MG63 (cell line): ENCODE measurements at regions not wholly inside any gene's neighbourhood (a gene's known extent, or its start where the extent isn't known, plus 50 kb on each side); places are given as distances from the start of the nearest gene placed in this dataset.
A peak's percentile ranks its signal among the peaks of the same experiment; 100 is the strongest.

Experiments used
- DNase-seq: peaks from one replicate; pipeline ENCODE4 v3.0.0-alpha.2; 2020
- H3K27me3 ChIP-seq: fragments of 250-450 bp; sonication (Bioruptor Pico); 2 replicates; pipeline ENCODE4 v1.5.1; 2020; ENCODE audit warnings: mild to moderate bottlenecking, moderate library complexity
- H3K36me3 ChIP-seq: fragments of 250-450 bp; sonication (Bioruptor Pico); 2 replicates; pipeline ENCODE4 v1.5.1; 2020; ENCODE audit warnings: mild to moderate bottlenecking, moderate library complexity
- H3K4me3 ChIP-seq: fragments of 250-450 bp; sonication (Bioruptor Pico); 2 replicates; pipeline ENCODE4 v1.5.1; 2020; ENCODE audit warnings: mild to moderate bottlenecking, moderate library complexity
- H3K9me3 ChIP-seq: fragments of 250-450 bp; sonication (Bioruptor Pico); 2 replicates; pipeline ENCODE4 v1.5.1; 2020; ENCODE audit warnings: mild to moderate bottlenecking, moderate library complexity

GRCh38 chr10:107451047-107451446, 286.5 kb upstream of the SORCS1 start:
- no peak for DNase-seq
- Histone ChIP-seq H3K27me3 (no peaks in the 10 kb centered on the region), H3K36me3 (no peaks in the 10 kb centered on the region), H3K4me3 (no peak overlapping the region), H3K9me3 (no peaks in the 10 kb centered on the region)

- Histone ChIP-seq H3K36me3 (no peaks in the 10 kb centered on the region), H3K4me3 (no peak overlapping the region), H3K27me3 (no peaks in the 10 kb centered on the region), H3K9me3 (no peaks in the 10 kb centered on the region)
- DNase-seq = no peak
Observed at GRCh38 chr10:107450056-107450455, 285.6 kb upstream of the SORCS1 start.

- no peaks in the 10 kb centered on the region for H3K9me3 ChIP-seq
- DNase-seq = no peak
- H3K36me3 ChIP-seq = no peaks in the 10 kb centered on the region
- no peaks in the 10 kb centered on the region for H3K27me3 ChIP-seq
- H3K4me3 ChIP-seq = no peak overlapping the region
Observed at GRCh38 chr10:107444443-107444842, 279.9 kb upstream of the SORCS1 start.

DNA sequence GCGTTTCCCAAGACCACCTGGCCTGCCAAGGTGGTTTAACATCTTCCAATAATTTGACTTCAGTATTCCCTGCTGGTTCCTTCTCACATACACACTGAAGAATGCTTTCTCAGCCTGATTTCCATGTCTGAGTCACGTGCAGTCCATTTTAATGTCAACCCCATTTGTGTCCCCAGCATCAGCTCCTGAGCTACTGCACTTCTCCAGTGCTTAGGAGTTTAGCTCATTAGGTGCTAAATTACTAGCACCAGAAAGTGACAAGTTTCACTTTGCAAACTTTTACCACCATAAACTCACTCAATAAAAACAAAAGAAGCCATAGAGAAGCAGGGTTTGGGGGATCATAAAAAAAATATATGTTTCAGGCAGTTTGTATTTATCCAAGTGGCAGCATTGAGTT, 279.3 kb upstream of the SORCS1 start:
- H3K27me3 ChIP-seq = no peaks in the 10 kb centered on the region
- DNase-seq = no peak
- no peaks in the 10 kb centered on the region for H3K9me3 ChIP-seq
- no peak overlapping the region for H3K4me3 ChIP-seq
- no peaks in the 10 kb centered on the region for H3K36me3 ChIP-seq

- Histone ChIP-seq H3K36me3 (no peaks in the 10 kb centered on the region), H3K9me3 (no peaks in the 10 kb centered on the region), H3K27me3 (no peaks in the 10 kb centered on the region), H3K4me3 (no peak overlapping the region)
- DNase-seq = no peak
Observed at GRCh38 chr10:107443326-107443725, 278.8 kb upstream of the SORCS1 start.

DNA sequence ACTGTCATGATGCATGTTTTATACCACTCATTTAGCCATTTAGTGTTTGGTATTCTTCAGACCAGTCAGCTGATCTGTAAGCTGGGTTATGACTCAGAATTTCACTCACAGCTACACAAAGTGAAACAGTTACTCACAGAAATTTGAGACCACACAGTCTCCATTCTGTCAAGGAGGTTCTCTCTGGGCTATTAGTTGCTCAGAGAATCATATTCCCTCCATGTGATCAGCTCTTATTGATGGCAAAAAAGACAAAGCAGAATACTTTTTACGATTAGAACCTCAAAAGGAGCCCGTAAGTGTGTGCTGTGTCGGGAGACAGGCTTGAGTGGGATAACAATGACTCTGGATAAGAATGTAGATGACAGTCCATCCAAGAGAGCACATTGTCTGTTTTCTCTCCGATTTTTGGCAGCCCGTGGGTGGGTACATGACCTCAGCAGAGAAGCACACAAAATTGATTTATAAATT, 277.6 kb upstream of the SORCS1 start:
- DNase-seq = peak; percentile 3

DNA sequence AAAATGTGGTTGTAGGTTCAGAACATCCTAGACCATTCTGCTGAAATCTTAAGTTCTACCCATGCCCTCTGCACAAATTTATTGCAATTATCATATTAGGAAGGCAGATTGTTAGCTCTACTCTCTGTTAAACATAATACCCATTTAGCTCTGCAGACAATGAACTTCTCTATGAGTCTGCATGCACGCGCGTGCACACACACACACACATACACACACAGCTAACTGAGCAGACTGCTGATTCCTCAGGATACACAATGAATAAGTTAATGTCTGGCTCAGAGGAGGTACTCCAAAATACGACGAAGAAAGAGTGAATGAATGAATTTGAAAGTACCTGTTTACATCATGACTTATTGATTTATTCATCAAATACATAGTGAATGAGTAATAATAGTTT, 276.2 kb upstream of the SORCS1 start:
- H3K9me3 ChIP-seq = no peaks in the 10 kb centered on the region
- H3K27me3 ChIP-seq = no peaks in the 10 kb centered on the region
- H3K4me3 ChIP-seq = no peak overlapping the region
- no peak for DNase-seq
- no peaks in the 10 kb centered on the region for H3K36me3 ChIP-seq

More for the DNA sequence above, 277.6 kb upstream of the SORCS1 start:
- Histone ChIP-seq H3K4me3 (peak overlapping the region; percentile 19), H3K9me3 (no peaks in the 10 kb centered on the region), H3K36me3 (no peaks in the 10 kb centered on the region), H3K27me3 (no peaks in the 10 kb centered on the region)

DNA sequence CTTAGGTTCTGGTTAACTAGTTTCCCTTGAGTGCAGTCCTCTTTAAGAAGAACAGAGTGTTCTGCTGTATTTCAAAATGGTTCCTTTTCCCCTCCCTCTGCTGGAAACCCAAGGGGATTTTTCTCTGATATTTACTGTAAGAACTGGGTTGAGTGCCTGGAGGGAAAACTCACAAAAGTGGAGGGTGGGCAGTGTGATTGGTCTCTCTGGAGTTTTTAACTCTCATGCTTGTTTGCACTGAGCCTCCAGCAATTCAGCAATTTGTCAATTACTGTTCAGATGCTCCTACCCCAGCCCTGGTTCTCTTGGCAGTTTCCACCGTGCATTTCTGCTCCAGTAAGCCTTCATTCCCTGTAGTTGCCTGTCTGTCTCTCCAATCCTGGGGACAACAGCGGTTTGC, 273.4 kb upstream of the SORCS1 start:
- DNase-seq = no peak
- Histone ChIP-seq H3K27me3 (no peaks in the 10 kb centered on the region), H3K9me3 (no peaks in the 10 kb centered on the region), H3K36me3 (no peaks in the 10 kb centered on the region), H3K4me3 (no peak overlapping the region)

GRCh38 chr10:107436568-107436967, 272.1 kb upstream of the SORCS1 start:
- no peak for DNase-seq
- Histone ChIP-seq H3K9me3 (no peaks in the 10 kb centered on the region), H3K36me3 (no peaks in the 10 kb centered on the region), H3K27me3 (no peaks in the 10 kb centered on the region), H3K4me3 (no peak overlapping the region)

- Histone ChIP-seq H3K4me3 (no peak overlapping the region), H3K36me3 (no peaks in the 10 kb centered on the region)
- DNase-seq = no peak
Observed at GRCh38 chr10:107434854-107435253, 270.3 kb upstream of the SORCS1 start.

DNA sequence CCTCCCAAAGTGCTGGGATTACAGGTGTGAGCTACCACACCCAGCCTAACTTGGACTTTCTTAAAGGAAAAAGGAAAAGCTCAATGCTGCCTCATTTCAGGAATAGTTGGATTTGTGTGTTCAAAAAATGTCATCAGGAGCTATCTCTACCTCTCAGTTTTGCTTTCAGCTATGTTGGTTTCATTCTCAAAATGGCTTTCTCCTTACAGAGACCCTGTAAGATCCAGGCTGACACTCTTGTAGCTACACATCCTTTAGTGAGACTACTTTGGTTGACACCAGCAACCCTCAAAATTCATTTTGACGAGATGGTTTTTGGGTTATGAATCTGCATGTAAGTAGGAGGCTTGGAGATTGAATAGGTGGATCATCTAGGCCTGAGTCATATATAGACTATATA, 269.7 kb upstream of the SORCS1 start:
- Histone ChIP-seq H3K4me3 (no peak overlapping the region), H3K9me3 (no peaks in the 10 kb centered on the region), H3K36me3 (no peaks in the 10 kb centered on the region), H3K27me3 (no peaks in the 10 kb centered on the region)
- DNase-seq = no peak

More at GRCh38 chr10:107434854-107435253, 270.3 kb upstream of the SORCS1 start:
- Histone ChIP-seq H3K9me3 (no peaks in the 10 kb centered on the region), H3K27me3 (no peaks in the 10 kb centered on the region)

DNA sequence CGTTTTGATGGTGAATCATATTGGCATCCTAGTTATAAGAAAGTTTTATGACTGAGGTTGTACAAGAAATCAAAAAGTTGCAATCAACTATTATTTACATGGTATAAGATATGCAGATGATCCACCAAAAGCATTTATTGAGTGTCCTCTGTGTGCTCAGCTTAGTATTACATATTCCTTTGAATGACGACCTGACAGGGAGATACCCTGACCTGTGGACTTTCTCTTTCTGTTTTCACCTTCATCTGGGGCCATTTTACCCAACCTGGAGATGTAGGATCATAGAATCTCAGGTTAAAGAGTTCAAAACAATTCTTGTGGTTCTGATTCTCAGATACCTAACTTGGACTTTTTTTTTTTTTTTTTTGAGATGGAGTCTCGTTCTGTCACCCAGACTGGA, 269.1 kb upstream of the SORCS1 start:
- no peak for DNase-seq
- Histone ChIP-seq H3K27me3 (no peaks in the 10 kb centered on the region), H3K4me3 (no peak overlapping the region), H3K36me3 (no peaks in the 10 kb centered on the region), H3K9me3 (no peaks in the 10 kb centered on the region)

DNA sequence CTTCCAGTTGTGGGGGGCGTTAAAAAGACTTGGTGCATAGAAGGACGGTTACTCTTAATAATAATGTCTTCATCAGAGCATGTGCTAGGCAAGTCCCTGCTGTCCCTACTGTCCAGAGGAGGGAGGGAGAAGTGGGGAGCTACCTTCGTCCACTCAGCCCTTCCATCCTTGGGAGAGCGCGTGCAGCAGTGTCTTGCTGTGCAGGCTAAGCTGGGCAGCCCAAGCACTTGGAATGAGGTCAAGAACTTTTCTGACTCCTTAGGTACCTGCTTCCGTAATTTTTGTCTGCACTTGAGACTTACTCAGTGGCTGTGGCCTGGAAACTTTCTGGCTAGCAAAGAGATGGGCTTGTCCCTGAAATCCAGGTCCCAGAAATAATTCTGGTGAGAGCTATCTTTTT, 265.9 kb upstream of the SORCS1 start:
- Histone ChIP-seq H3K27me3 (no peaks in the 10 kb centered on the region), H3K36me3 (no peaks in the 10 kb centered on the region), H3K9me3 (no peaks in the 10 kb centered on the region), H3K4me3 (no peak overlapping the region)
- DNase-seq = no peak

DNA sequence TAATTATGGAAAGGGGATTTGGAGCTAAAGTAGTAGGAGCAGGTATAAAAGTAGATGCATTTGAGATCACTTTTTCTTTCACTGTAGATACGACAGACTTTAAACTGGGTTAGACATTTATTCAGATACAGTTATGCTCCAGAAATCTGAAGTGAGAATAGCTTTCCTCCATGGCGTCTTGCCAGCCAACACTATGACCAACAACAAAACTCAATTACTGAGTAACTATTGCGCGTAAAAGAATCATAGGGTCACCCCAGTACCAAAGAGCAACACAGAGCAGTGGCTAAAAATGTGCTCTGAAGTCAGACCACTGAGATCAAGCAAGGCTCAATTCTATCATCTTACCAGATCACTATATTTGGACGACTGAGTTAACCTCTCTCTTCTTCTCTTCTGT, 262.5 kb upstream of the SORCS1 start:
- Histone ChIP-seq H3K9me3 (no peaks in the 10 kb centered on the region), H3K4me3 (no peak overlapping the region), H3K36me3 (no peaks in the 10 kb centered on the region), H3K27me3 (no peaks in the 10 kb centered on the region)
- DNase-seq = no peak

GRCh38 chr10:107425931-107426553, 261.5 kb upstream of the SORCS1 start:
- no peak overlapping the region for H3K4me3 ChIP-seq
- H3K27me3 ChIP-seq = no peaks in the 10 kb centered on the region
- DNase-seq = no peak
- no peaks in the 10 kb centered on the region for H3K36me3 ChIP-seq
- no peaks in the 10 kb centered on the region for H3K9me3 ChIP-seq

GRCh38 chr10:107424628-107425027, 260.1 kb upstream of the SORCS1 start:
- H3K27me3 ChIP-seq = no peaks in the 10 kb centered on the region
- H3K4me3 ChIP-seq = no peak overlapping the region
- no peak for DNase-seq
- H3K9me3 ChIP-seq = no peaks in the 10 kb centered on the region
- H3K36me3 ChIP-seq = no peaks in the 10 kb centered on the region

- H3K9me3 ChIP-seq = no peaks in the 10 kb centered on the region
- H3K27me3 ChIP-seq = no peaks in the 10 kb centered on the region
- no peaks in the 10 kb centered on the region for H3K36me3 ChIP-seq
- DNase-seq = no peak
- no peak overlapping the region for H3K4me3 ChIP-seq
Observed at GRCh38 chr10:107423903-107424302, 259.4 kb upstream of the SORCS1 start.

DNA sequence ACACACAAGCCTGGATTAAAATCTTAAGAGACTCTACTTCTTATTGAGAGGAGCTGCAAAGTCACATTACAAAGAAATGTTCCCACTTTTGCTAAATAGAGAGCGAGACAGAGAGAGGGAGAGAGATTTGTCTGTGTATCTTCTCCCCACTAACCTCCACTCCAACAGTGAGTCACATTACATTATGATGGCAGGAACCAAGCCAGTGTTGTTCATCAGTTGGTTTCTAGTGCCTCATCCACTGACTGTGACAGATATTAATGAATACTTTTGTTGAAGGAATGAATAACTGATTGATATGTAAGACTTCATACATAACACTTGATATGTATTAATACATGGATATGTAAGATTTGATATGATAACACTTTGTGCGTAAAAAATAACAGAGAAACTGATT, 258.2 kb upstream of the SORCS1 start:
- DNase-seq = no peak
- Histone ChIP-seq H3K27me3 (no peaks in the 10 kb centered on the region), H3K4me3 (no peak overlapping the region), H3K36me3 (no peaks in the 10 kb centered on the region), H3K9me3 (no peaks in the 10 kb centered on the region)

GRCh38 chr10:107420196-107420595, 255.7 kb upstream of the SORCS1 start:
- H3K27me3 ChIP-seq = no peaks in the 10 kb centered on the region
- no peak for DNase-seq
- H3K9me3 ChIP-seq = no peaks in the 10 kb centered on the region
- H3K36me3 ChIP-seq = no peaks in the 10 kb centered on the region
- no peak overlapping the region for H3K4me3 ChIP-seq
